Neural crest cell (in vitro differentiated cells): ENCODE measurements at regions not wholly inside any gene's neighbourhood (a gene's known extent, or its start where the extent isn't known, plus 50 kb on each side); places are given as distances from the start of the nearest gene placed in this dataset.
"Not testable (repeated sequence)": the region's sequence is repeated elsewhere in the genome, so short reads cannot be mapped to it uniquely, and the experiment has no call there.

Experiments
- DNase-seq: peaks from one replicate; pipeline ENCODE4 v3.0.0; 2021; ENCODE audit warnings: low read depth, mixed read lengths, low spot score
- H3K27ac Mint-ChIP-seq: one replicate; pipeline ENCODE4 v1.8.0; 2021; ENCODE audit warnings: mild to moderate bottlenecking, mixed read lengths; ENCODE audit not compliant: unreplicated experiment
- H3K27me3 Mint-ChIP-seq: 2 replicates; pipeline ENCODE4 v1.8.0; 2021; ENCODE audit warnings: low read depth, mild to moderate bottlenecking, mixed read lengths
- H3K36me3 Mint-ChIP-seq: 2 replicates; pipeline ENCODE4 v1.8.0; 2021; ENCODE audit warnings: low read depth, mild to moderate bottlenecking, mixed read lengths
- H3K4me1 Mint-ChIP-seq: 2 replicates; pipeline ENCODE4 v1.8.0; 2021; ENCODE audit warnings: mixed read lengths
- H3K4me3 Mint-ChIP-seq: one replicate; pipeline ENCODE4 v1.8.0; 2021; ENCODE audit warnings: mild to moderate bottlenecking, mixed read lengths
- H3K9me3 Mint-ChIP-seq: 2 replicates; pipeline ENCODE4 v1.8.0; 2021; ENCODE audit warnings: mixed read lengths
- CTCF ChIP-seq: fragments of 200-600 bp; sonication (generic); conservative IDR thresholded peaks from 2 replicates; pipeline ENCODE4 v1.5.0; 2021; ENCODE audit warnings: antibody characterized with exemption, mild to moderate bottlenecking

- no peak for TF ChIP-seq CTCF
- no peak for DNase-seq
- H3K4me1 Mint-ChIP-seq: peaks cover 15% of the 10 kb centered on the region
- no peak overlapping the region for H3K4me3 Mint-ChIP-seq
- H3K9me3 Mint-ChIP-seq: peaks cover 7% of the 10 kb centered on the region
- no peak overlapping the region for H3K27ac Mint-ChIP-seq
- no peaks in the 10 kb centered on the region for H3K27me3 Mint-ChIP-seq
- H3K36me3 Mint-ChIP-seq: no peaks in the 10 kb centered on the region
These were observed 436.2 kb upstream of the TMEM132C start for GRCh38 chr12:127830730-127831129.

DNA sequence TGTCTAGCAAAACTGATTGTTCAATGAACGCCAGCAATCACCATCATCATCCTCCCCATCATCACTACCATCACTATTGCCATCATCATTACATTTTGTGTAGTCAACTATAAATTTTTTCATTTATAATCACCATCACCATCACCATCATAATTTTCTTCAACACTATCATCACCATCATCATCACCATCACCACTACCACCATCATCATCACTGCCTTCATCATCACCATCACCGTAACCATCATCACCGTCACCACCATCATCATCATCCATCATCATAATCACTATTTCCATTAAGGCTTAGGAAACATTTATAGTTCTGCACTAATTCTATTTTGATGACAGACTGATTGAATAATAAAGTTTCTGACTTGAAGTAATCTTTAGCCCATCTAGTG is 434.8 kb upstream of the TMEM132C start:
- Mint-ChIP-seq H3K27me3 (no peaks in the 10 kb centered on the region), H3K4me1 (peaks cover 12% of the 10 kb centered on the region), H3K4me3 (no peak overlapping the region), H3K9me3 (peaks cover 5% of the 10 kb centered on the region), H3K36me3 (no peaks in the 10 kb centered on the region), H3K27ac (no peak overlapping the region)
- DNase-seq: no peak
- TF ChIP-seq CTCF: no peak

- H3K4me3 Mint-ChIP-seq, H3K9me3 Mint-ChIP-seq, H3K27me3 Mint-ChIP-seq, H3K27ac Mint-ChIP-seq, H3K4me1 Mint-ChIP-seq, DNase-seq, H3K36me3 Mint-ChIP-seq: not testable (repeated sequence)
These were observed 430.2 kb upstream of the TMEM132C start for GRCh38 chr12:127836802-127837201.

DNA sequence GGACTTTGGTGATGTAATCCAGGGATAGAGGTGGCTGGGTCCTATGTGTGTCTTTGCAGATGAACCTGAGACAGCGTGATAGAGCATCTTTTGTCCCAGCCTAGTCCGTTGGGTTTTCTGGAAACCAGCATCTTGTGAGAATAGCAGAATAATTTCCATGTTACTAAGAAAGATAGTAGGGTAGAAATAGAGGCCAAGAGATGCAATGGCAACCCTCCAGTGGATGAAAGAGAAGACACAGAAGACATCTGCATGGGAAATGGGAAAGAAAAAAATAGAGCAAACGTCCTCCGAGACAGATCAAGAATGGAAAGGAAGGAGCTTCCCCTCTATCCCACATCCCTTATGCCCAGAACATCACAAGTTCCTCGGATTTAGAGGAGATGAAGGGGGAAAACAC is 409.3 kb upstream of the TMEM132C start:
- no peaks in the 10 kb centered on the region for H3K36me3 Mint-ChIP-seq
- no peak for TF ChIP-seq CTCF
- H3K9me3 Mint-ChIP-seq: peaks cover 4% of the 10 kb centered on the region
- no peak for DNase-seq
- H3K27ac Mint-ChIP-seq: no peak overlapping the region
- H3K4me3 Mint-ChIP-seq: no peak overlapping the region
- peaks cover 2% of the 10 kb centered on the region for H3K27me3 Mint-ChIP-seq
- peaks cover 5% of the 10 kb centered on the region for H3K4me1 Mint-ChIP-seq

DNA sequence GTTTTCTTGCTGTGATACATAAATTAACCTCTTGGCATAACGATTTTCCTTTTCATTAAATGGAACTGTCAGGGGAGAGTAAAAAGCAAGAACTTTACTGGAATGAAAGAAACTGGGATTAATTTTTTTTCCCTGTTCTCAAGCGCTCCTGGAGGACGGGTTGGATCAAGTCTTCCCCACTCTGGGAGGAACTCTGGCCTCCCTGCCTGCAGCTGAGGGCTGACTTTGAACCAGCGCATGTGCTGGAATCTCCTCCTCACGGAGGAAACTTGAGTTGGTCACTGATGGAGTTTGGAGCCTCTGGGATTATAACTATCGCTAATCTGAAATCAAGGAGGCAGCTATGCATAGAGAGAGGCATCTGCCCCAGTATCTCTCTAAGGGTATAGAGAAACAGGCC is 406.4 kb upstream of the TMEM132C start:
- Mint-ChIP-seq H3K4me3 (no peak overlapping the region), H3K36me3 (peaks cover 5% of the 10 kb centered on the region), H3K27me3 (peaks cover 3% of the 10 kb centered on the region), H3K9me3 (peaks cover 22% of the 10 kb centered on the region), H3K27ac (no peak overlapping the region), H3K4me1 (no peaks in the 10 kb centered on the region)
- no peak for TF ChIP-seq CTCF
- no peak for DNase-seq

DNA sequence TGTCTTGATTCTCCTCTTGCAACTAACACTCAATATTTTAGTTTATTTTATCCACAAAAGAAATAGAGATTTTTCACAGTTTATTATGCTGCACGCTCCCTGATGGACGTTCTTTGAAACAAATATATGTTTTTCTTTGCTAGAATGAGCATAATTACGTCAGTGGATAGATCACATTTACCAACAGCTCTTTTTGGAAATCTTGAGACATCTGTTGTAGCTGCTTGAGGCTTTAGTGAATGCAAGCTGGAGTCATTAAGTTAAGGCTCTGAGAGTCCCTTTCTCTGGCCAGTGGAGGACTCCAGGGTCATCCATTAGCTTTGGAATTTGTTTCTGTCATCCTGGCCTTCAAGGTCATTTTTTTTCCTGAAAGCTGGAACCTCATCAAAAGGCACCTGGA is 405.6 kb upstream of the TMEM132C start:
- Mint-ChIP-seq H3K4me3 (no peak overlapping the region), H3K27ac (no peak overlapping the region), H3K27me3 (peaks cover 3% of the 10 kb centered on the region), H3K36me3 (peaks cover 5% of the 10 kb centered on the region), H3K4me1 (no peaks in the 10 kb centered on the region), H3K9me3 (peaks cover 22% of the 10 kb centered on the region)
- no peak for TF ChIP-seq CTCF
- DNase-seq: no peak
